Astrocyte of the cerebellum (primary cell): ENCODE measurements at regions not wholly inside any gene's neighbourhood (a gene's known extent, or its start where the extent isn't known, plus 50 kb on each side); places are given as distances from the start of the nearest gene placed in this dataset.
"Not testable (repeated sequence)": the region's sequence is repeated elsewhere in the genome, so short reads cannot be mapped to it uniquely, and the experiment has no call there.

Source experiments
- DNase-seq: peaks from one replicate; pipeline ENCODE4 v3.0.0-alpha.2; 2011; ENCODE audit warnings: low read depth
- H3K4me3 ChIP-seq: 2 replicates; pipeline ENCODE4 v1.5.1; 2011; ENCODE audit warnings: mild to moderate bottlenecking, low read depth, low read length, moderate library complexity
- CTCF ChIP-seq: IDR thresholded peaks from 2 replicates; pipeline ENCODE4 v1.5.1; 2012; ENCODE audit warnings: low read length, low read depth, moderate library complexity, mild to moderate bottlenecking; ENCODE audit errors: missing control alignments
- in situ Hi-C: cut with HindIII; loops from 2 replicates; pipeline ENCODE4 v1.10.0; 2017; ENCODE audit warnings: low sequenced_read_pairs

GRCh38 chrX:19213610-19214152 is 91.4 kb upstream of the ADGRG2 start:
- DNase-seq: no peak
- TF ChIP-seq CTCF: no peak
- in situ Hi-C loops: no loop called here
- H3K4me3 ChIP-seq: no peak overlapping the region

GRCh38 chrX:19214311-19214710 is 92.0 kb upstream of the ADGRG2 start:
- no peak for TF ChIP-seq CTCF
- in situ Hi-C loops: no loop called here

GRCh38 chrX:19225909-19226308 is 103.6 kb upstream of the ADGRG2 start:
- H3K4me3 ChIP-seq: no peak overlapping the region
- in situ Hi-C loops: no loop called here
- no peak for DNase-seq
- TF ChIP-seq CTCF: no peak

More at GRCh38 chrX:19214311-19214710, 92.0 kb upstream of the ADGRG2 start:
- DNase-seq: no peak
- H3K4me3 ChIP-seq: no peak overlapping the region

- DNase-seq, H3K4me3 ChIP-seq, in situ Hi-C loops: not testable (repeated sequence)
These were observed 107.6 kb upstream of the ADGRG2 start for GRCh38 chrX:19229896-19230295.

GRCh38 chrX:19237901-19238300 is 105.8 kb upstream of the PDHA1 start:
- TF ChIP-seq CTCF: no peak
- in situ Hi-C loops: no loop called here
- DNase-seq: no peak
- no peak overlapping the region for H3K4me3 ChIP-seq

GRCh38 chrX:19243431-19243830 is 100.3 kb upstream of the PDHA1 start:
- no peak for DNase-seq
- no peak overlapping the region for H3K4me3 ChIP-seq
- no peak for TF ChIP-seq CTCF
- in situ Hi-C loops: no loop called here

GRCh38 chrX:19244921-19245320 is 98.8 kb upstream of the PDHA1 start:
- not testable (repeated sequence) for DNase-seq, H3K4me3 ChIP-seq
- in situ Hi-C loops: loop anchor here (5.0 kb wide), 1 partner anchor 43 kb away; no protein-coding TSS in a partner anchor
